GM19455 (cell line): ENCODE measurements at regions not wholly inside any gene's neighbourhood (a gene's known extent, or its start where the extent isn't known, plus 50 kb on each side); places are given as distances from the start of the nearest gene placed in this dataset.

Experiments
- ATAC-seq: cut with Tn5 transposase; IDR thresholded peaks from one replicate; pipeline ENCODE4 v1.9.1; 2021; ENCODE audit not compliant: unreplicated experiment

DNA sequence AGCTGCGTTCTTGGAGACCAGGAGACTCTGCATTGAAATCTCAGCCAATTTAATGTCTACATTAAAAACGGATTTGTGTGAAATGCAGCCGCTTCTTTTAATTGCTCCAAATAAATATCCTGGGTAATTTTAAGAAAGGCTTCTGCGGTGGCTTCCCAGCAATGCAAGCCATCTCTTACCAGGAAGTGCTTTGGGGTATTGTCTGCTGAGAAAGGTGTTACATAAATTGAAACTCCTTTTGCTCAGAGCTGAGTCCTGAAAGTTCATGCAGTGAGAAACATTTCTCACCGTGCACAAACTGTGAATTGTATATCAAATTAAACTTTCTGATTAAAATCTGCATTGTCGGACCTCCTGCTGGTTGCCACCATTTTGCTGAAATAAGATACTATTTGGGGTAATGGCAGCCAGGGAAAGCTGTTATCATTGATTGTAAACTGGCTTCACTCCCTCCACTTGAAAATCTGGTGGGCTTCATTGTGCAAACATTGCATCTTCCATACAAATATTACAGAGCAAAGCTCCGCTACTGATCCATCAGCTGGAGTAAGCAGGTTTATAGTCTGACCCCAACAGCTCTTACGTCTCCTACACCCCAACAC, 59.5 kb downstream of the ZIC5 start:
- no peak for ATAC-seq

DNA sequence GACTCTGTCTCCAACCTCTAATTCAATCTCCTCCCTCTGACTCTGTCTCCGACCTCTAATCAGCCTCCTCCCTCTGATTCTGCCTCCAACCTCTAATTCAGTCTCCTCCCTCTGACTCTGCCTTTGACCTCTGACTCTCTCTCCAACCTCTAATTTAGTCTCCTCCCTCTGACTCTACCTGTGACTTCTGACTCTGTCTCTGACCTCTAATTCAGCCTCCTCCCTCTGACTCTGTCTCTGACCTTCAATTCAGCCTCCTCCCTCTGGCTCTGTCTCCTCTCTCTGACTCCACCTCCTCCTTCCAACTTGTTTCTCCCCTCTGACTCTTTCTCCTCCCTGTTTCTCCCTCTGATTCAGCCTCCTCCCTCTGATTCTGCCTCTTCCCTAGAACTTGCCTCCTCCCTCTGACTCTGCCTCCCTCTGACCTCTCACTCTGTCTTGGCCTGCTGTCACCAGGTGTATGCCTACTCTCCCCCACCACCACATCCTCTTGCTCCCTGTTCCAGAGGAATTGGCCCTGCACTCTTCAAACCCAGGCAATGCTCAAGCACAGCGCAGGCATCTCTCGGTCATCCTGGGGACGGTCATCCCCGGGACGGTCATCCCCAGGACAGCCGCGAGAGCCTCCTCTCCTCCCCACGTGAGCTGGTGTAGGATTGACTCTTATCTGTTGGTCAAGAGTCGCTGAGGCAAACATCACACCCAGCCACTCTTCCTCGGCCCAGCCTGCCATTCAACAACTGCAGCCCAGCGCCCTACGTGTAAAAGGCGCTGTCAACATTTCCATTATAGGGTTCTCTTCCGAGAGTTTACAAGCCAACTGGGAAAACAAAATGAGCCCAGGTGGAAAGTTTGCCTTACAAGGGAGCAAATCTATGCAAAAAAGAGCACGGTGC, 60.2 kb downstream of the ZIC5 start:
- ATAC-seq, result no peak

DNA sequence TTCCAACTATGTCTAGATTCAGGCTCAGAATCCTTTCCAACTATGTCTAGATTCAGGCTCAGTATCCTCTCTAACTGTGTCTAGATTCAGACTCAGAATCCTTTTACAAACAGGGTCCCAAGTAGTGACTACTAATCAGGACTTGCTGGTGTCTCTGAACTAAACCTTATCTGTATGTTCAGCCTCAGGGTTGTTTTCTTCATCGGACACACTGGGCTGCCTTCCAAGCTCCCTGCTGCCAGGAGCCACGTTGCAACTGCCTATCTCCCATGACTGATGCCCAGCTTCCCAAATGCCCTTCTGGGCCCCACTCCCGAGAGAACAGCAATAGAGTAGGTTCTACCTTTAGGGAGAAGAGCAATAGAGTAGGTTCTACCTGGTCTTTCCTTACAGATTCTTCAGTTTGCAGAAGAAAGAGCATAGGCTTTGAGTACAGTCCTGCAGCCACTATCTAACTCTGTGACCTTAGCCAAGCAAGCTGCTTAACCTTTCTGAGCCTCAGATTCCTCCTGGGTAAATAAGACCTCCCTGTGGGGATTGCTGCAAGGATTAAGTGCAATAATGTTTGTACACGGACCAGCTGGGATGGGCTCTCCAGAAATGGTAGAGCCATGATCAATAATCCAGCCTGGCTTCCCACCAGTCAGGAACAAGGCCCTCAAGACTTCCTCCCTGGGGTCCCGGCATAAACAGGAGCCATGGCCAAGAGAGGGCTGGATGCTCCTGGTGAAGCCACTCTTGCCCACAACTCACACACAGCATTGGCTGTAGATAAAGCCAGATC, 61.5 kb downstream of the ZIC5 start:
- no peak for ATAC-seq

DNA sequence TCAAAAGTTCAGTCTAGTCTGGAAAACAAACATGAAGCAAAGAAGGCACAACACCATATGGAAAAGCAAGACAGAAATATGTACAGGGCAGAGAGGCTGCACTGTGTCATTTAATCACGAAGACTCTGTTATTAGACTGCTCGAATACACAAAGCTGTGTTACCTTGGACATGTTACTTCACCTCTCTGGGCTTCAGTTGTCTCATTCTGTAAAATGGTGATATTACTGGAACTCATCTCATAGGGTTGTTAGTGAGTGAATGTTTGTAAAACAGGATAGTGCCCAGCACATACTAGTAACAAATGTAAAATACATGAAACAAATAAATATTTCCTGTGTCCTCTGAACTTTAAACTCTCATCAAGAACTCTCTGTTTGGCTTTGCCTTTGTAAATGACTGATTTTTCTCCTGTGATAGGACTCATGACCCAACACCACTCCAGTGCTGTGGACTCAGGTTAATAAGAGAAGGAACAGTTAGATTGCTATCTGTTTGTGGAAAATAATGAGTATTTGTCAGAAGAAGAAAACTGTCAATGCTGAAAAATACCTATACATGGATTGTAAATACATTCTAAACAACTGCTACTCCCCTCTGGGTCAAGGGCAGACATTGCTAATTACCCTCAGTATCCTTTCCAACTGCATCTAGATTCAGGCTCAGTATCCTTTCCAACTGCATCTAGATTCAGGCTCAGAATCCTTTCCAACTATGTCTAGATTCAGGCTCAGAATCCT, 62.3 kb downstream of the ZIC5 start:
- no peak for ATAC-seq

DNA sequence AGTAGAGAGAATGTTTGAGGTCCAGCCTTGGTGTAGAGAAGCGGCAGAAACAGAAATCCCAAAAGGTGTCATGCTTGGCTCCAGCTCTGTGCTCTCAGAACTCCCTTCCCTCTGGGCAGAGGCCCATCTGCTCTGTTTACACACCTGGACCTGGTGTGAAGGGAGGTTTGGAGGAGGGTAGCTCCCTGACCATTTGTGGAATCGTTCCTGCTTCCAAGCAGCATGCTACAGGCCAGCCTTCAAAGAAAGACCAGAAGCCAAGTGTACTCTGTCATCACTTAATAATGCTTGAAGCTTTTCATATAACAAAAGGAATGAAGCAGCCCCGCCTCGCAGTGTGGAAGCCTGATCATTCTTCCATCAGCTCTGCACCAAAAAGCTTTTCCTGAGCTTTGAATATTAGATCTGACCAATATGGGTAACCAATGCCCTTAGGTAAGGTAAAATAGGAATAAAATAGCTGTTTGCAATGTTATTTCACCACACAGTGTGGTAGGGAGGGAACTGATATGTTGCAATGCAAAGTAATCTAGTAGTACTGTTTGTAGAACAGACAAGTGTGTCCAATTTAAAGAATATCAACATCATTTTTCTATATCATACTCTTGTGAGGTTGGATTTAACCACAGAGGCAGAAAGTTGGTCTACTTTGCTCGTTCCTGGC, 63.3 kb downstream of the ZIC5 start:
- ATAC-seq, result no peak

DNA sequence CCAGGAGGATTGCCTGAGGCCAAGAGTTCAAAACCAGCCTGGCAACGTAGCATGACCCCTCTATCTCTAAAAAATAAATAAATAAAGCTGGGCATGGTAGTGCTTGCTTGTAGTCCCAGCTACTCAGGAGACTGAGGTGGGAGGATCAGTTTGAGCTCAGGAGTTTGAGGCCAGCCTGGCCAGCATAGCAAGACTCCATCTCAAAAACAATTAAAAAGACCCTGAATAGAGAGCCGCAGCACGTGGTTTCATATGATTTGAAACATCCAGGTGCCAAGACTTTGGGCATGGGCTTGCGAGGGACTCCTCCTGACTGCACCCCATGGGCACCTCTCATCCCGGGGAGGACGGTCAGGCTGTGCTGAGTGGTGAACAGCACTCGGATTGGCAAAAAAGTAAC, 63.9 kb downstream of the ZIC5 start:
- ATAC-seq, result no peak

DNA sequence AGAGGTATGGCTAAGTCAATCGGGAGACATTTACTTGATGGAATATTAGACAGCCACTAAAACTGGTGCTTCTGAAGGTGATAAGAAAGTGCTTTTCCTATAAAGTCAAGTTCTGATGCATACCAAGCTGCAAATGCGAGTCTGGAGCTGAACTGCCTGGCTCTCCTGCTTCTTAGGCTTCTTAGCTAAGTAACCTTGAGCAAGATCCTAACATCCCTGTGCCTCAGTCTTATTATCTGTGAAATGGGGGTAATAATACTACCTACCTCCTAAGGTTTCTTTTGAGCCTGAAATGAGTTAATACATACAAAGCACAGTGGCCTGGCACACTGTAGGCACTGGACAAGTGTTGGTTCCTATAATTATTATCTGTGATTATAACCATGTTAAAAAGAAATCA, 64.5 kb downstream of the ZIC5 start:
- no peak for ATAC-seq

DNA sequence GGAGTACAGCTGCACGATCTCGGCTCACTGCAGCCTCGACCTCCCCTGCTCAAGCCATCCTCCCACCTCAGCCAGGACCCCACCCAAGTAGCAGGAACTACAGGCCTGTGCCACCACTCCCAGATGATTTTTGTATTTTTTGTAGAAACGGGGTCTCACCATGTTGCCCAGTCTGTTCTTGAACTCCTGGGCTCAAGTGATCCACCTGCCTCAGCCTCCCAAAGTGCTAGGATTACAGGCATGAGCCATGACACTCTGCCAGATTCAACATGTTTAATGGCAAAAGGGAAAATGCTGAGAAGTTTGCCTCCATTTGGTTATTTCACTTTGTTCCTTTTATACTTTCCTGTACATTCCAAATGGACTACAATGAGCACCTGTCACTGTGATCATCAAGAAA, 65.8 kb downstream of the ZIC5 start:
- no peak for ATAC-seq

DNA sequence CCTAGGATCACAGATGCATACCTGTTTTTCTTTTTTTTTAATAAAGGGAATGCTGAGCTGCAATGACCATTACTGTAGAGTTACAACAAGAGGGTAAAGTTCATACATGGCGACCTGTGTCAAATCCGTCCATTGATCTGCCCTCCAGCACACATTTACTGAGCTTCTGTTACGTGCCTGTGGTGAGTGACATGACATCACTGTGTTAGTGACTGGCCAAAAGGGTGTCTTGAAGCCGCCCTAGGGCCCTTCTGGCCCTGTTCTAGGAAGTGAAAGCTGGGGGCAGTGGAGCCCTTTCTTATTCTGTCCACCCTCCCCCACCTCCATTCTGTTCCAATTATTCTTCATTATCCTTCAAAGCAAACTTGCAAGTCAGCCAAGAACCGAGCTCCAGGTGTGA, 66.3 kb downstream of the ZIC5 start:
- ATAC-seq, result no peak

DNA sequence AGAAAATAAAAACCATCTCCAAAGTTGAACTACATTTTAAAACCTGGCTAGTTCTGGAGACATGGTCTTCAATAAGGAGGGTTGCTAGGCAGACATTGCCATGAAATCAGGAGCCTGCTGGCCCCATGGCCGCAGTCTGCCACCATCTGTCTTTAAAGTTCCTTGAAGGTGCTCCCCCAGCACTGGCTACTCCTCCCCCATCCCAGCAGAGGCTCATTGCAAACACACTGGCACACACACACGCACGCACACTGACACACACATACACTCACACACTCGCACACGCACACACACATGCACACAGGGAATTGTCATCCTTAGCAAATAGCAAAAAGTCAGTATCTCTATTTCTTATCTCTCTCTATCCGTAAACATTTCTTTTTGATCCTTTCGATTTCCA, 68.4 kb downstream of the ZIC5 start:
- no peak for ATAC-seq

DNA sequence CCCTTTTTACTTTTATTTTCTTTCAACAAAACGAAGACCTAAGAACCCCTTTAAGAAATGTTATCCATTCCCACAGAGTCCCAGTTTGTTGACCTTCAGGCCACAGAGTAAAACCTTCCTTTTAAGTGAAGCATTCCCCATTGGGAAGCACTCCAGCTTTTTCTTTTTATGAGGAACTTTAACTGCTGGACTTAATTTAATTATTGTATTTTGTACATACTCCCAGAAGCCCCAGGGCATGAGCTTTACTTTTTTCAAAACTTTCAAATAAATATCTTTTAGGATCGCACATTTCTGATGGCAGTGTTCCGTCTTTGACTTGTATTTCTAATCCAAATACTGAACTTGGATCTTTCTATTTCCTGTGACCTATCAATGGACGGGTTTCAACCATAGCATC, 68.9 kb downstream of the ZIC5 start:
- no peak for ATAC-seq

DNA sequence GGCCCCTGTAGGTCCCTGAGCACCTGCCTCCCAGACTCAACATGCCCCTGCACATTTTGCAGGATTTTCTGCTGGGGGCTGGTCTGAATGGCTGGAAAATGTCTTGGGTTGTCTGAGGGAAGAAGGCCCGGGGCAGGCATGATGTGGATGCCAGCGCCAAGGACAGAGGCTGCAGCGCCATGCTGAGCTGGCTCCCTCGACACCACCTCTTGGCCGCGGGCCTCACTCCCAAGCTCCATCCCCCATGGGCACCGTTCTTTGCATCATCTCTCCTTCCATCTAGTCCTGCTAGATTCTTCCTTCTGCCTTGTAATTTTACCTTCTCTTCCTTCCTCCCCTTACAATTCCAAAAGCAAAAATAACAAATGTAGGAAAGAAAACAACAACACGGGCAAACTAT, 70.6 kb downstream of the ZIC5 start:
- ATAC-seq, result no peak

DNA sequence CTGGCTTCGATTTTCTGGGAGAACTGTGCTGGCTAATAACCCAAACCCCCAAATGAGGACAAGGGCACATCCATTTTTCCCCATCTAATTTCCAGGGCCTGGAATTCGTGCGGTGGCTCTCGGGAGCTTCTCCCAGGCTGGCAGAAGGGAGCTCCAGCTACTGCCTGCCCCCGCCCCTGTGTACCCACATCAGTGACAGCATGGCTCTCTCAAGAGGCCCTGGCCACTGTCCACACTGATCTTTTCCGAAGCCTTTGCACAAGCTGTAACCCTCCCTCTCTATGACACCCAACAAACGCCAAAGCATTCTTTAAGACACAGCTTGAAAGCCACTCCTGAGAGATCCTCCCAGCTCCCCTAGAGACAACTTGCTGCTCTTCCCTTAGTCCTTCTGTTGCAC, 73.1 kb downstream of the ZIC5 start:
- ATAC-seq, result no peak

DNA sequence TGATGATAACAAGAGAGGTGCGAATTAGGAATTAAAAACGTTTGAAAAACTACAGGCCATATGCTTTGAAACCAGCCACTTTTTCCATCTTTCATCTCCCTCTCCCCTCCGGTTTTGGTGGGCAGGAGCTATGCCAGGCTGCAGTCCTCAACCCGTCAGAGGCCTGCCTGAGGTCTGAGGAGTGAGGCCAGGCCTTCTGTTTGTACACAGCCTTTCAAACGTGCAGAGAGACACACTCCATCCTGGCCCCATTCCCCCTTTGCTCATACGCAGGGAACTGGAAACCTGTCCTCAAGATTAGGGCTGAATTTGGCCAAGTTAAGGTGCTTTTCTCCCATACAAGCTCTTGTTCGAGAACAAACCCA, 74.5 kb downstream of the ZIC5 start:
- ATAC-seq, result no peak

DNA sequence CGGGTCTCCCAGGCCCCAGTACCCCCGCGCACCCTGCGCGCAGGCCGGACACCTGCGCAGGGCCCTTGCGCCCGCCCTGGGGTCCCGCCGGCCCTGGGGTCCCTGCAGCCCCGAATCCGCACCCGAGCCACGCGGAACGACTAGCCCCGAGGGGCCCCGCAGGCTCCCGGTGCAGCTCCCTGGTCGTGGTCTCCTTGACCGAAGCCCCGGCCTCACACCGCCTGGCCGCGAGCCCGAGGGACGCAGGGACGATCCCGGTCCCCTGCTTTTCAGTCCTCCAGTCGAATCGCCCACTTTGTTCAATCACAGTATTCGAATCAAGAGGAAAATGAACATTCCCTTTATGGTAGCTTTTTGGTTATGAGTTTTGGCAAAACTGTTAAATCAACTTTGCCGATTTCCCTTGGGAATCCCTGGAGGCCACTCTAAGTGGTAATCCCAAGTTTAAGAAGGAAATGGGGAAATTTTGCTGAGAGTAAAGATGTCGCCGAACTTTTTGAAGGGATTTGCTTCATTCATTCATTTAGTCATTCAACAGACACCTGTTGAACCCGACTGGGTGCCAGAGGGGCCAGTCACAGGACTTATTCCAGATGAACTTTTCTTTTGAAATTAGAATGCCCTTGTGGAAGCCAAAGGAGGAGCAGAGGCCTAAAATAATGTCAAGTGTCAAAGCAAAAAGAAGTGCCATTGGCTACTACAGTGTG, 75.0 kb downstream of the ZIC5 start:
- ATAC-seq, result no peak

DNA sequence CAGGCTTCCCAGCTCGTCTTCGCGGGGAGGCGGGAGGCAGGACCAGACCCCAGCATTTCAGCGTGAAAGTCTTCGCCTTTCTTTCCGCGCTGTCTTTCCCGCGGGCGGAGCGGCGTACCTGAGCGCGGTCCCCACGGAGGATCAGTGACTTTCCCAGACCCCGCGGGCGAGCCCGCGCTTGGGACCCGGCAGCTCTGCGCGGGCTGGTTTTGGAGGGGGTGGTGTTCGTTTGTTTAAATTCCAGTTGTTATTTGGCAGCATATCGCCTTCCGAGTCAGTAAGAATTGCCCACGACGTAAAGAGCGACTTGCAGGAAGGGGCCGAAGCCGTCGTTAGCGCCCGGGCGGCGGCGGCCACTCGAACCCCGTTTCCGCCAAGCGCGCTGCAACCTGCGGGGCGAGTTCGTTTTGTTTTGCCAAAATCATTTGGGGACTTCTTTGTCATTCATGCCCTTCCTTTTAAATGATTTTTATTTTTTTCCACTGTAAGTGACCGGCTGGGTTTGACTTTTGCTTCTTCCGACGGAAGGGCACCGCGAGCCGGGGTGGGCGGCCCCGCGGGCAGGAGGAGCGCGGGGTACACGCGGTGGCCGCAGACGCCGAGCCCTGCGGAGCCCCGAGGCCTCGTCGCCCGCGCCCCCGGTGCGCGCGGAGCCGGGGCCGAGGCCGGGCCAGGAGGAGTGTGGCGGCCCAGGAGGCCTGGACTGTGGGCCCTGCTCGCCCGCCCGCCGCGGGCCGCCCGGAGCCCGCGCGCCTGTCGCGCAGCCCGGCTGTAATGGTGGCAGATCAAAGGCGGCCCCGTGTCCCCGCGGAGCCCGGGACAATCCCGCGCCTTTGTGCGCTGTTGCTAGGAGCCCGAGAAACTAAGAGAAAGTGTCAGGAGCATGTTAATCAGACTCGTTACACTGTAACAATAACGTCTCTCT, 75.9 kb downstream of the ZIC5 start:
- ATAC-seq, result no peak

DNA sequence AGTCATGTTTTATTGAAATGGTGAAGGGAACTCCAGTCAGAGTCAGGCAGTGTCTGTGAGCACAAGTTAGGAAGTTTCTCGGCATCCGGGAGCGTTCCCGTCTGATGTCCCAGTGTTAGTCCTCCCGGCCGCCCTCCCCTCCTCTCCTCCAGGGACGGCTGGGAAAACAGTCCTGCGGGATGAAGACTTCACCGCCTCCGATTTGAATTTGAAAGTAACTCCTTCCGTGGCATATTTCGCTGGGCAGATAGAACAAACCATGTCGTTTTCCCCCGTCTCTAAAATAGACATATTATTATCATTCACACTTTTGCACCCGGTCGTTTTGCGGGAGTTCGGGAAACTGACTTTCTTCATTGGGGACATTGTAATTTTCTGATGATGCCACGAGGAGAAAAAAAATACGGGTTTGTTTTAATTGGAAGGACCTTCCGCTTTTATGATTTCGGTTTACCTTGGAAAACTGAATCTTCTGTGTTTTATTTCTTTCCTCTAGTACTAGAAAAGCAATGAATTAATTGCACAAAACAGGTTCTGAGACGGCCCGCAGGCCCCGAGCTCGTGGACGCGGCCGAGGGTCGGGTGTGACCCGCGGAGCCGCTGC, 76.6 kb downstream of the ZIC5 start:
- ATAC-seq, result no peak

DNA sequence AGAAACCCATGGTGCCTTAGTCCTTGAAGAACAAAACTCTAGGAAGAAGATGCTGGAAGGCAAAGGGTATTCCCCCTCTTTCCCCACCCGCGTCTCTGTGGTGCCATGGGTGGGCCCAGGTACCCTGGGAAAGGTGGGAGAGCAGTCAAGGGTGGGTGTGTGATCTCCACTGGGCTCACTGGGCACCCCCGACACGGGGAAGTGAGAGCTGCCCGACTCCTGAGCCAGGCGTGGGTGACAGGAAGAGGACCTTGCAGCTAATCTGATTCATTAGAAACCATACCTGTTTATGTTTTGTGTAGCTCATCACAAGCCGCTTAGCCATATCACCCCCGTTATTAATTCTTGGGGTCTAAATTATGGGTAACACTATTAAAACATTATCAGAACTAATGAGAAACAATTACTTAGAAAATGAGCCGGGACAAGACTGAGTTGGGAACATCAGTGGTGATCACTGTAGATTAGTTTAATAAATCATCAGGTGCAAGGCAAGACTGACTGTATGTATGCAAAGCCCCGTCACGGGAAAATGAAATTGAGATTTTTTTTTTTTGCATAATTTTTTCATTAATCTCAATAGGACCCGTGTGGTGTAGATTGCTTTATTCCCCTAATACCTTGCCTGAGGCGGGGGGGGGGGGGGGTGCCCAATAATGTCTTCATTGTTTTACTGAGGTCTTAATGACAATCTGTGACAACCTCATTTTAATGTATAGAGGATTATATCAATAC, 77.3 kb downstream of the ZIC5 start:
- ATAC-seq, result no peak
